ENCODE measurements at regions not wholly inside any gene's neighbourhood (a gene's known extent, or its start where the extent isn't known, plus 50 kb on each side); places are given as distances from the start of the nearest gene placed in this dataset.

GRCh38 chr16:85164431-85164830 lies 52.2 kb upstream of the CIBAR2 start:
- TF ChIP-seq, protein P1, sequence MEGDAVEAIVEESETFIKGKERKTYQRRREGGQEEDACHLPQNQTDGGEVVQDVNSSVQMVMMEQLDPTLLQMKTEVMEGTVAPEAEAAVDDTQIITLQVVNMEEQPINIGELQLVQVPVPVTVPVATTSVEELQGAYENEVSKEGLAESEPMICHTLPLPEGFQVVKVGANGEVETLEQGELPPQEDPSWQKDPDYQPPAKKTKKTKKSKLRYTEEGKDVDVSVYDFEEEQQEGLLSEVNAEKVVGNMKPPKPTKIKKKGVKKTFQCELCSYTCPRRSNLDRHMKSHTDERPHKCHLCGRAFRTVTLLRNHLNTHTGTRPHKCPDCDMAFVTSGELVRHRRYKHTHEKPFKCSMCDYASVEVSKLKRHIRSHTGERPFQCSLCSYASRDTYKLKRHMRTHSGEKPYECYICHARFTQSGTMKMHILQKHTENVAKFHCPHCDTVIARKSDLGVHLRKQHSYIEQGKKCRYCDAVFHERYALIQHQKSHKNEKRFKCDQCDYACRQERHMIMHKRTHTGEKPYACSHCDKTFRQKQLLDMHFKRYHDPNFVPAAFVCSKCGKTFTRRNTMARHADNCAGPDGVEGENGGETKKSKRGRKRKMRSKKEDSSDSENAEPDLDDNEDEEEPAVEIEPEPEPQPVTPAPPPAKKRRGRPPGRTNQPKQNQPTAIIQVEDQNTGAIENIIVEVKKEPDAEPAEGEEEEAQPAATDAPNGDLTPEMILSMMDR (IDR thresholded peaks at IDR 0.05), result no peak
- TF ChIP-seq POLR2A (IDR thresholded peaks at IDR 0.05), result no peak

Measured in thyroid gland (tissue), 4 donors.